Limb (tissue), 2 donors: ENCODE measurements at regions not wholly inside any gene's neighbourhood (a gene's known extent, or its start where the extent isn't known, plus 50 kb on each side); places are given as distances from the start of the nearest gene placed in this dataset.
"Not testable (repeated sequence)": the region's sequence is repeated elsewhere in the genome, so short reads cannot be mapped to it uniquely, and the experiment has no call there.

ENCODE experiments used
- DNase-seq, 2 donors: peaks; one replicate each; pipeline ENCODE4 v3.0.0-alpha.2; 2016; ENCODE audit errors: extremely low spot score in 2 of 2

GRCh38 chr17:445839-446238 lies 93.2 kb upstream of the RPH3AL start, which contains the start of gene RFLNB:
TSS of gene RFLNB (minus strand) at chr17:445939.
- not testable (repeated sequence) for DNase-seq

DNA sequence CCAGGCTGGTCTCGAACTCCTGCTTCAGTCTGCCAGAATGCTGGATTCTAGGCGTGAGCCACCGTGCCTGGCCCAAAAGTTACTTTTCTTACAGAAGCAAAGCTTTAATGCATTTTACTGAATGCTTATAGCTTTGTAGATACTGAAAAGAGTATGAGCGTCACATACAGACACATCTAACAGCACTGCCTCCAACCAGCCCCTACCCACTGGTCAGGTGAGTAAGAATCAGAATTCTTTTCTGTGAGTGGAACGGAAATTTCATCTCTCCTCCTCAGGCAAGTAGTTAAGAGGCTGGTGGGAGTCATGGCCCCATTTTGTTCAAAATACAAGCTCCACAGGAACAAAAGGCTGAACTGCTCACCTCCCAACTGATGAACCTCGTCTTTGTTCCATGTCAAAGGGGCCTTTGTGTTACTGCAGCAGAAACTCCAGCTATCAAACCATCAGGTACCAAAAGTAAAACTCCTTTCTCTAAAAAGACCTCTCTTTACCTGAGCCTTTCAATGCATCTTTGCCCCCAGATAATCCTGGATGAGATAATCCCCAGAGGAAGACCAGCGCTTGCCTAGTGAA lies 92.4 kb upstream of the RPH3AL start:
- DNase-seq = no peak

GRCh38 chr17:443109-443508 lies 90.5 kb upstream of the RPH3AL start:
- DNase-seq = no peak

- DNase-seq = no peak
Observed at GRCh38 chr17:441155-441950, 88.7 kb upstream of the RPH3AL start.

GRCh38 chr17:438191-438590 lies 85.6 kb upstream of the RPH3AL start:
- DNase-seq = no peak

DNA sequence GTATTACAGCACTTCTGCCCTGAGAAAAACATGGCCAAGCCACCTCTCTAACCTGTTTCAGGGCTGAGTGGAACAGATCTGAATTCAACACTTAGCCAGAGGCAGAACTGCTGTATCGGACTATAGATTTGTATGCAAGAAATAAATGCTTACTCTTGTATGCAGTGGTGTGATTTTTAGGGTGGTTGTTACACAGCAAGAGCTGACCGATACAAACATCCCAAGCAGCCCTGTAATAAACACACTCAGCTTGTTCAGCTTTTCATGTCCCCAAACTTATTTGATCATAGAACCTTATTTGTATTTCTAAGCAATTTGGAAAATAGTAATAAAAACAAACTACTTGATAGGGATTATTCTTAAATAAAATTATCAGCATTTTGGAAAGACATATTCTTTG lies 84.9 kb upstream of the RPH3AL start:
- no peak for DNase-seq

DNA sequence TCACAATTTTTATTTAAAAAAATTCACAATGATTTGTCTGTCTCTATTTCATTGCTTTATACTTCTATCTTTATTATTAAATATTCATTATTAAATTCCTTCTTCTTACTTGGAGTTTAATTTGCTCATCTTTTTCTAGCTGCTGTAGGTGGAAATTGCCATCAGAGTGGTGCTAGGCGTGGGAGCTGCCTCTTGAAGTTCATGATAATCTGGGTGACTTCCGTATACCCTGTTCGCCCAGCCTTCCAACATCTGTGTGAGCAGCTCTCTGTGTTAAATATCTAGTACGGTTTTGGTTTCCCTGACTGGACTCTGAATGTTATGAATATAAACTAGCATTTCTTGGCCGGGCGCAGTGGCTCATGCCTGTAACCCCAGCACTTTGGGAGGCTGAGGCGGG lies 84.0 kb upstream of the RPH3AL start:
- no peak for DNase-seq

GRCh38 chr17:432471-432870 lies 79.9 kb upstream of the RPH3AL start:
- not testable (repeated sequence) for DNase-seq

DNA sequence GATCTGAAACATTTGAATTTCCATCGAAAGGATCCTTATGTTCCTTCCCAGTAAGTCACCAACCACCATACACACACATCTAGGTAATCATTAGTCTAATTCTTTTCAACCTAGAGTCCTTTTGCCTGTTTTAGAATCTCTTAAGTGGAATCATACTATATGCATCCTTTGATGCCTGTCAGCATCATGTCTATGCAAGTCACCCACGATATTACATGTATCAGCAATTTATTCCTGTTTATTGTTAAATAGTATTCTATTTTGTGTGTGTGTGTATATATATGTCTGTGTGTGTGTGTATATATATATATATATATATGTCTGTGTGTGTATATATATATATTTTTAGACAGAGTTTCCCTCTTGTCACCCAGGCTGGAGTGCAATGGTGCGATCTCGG lies 78.9 kb upstream of the RPH3AL start:
- DNase-seq = no peak

GRCh38 chr17:429589-429988 lies 77.0 kb upstream of the RPH3AL start:
- no peak for DNase-seq

DNA sequence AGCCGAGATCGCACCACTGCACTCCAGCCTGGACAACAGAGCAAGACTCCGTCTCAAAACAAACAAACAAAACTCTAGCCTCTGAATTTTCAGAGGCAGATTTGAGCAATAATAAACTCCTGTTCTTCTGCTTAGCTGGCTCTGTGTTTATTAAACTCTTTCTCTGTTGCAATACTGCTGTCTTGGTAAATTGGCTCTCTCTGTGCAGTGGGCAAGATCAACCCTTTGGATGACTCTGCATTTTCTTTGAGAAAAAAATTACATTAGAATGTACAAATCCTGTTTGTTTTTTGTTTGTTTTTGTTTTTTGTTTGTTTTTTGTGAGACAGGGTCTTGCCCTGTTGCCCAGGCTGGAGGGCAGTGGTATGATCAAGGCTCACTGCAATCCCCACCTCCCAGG lies 75.8 kb upstream of the RPH3AL start:
- no peak for DNase-seq

DNA sequence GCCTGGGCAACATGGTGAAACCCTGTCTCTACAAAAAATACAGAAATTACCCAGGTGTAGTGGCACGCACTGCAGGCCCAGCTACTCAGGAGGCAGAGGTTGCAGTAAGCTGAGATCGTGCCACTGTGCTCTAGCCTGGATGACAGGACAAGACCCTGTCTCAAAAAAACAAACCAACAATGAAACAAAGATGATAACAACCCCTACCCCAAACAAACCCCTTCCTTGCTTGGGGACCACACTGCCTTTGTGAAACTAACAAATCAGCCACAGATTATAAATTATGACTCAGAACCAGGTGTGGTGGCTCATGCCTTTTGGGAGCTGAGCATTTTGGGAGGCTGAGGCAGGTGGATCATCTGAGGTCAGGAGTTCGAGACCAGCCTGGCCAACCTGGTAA lies 75.3 kb upstream of the RPH3AL start:
- DNase-seq = no peak

GRCh38 chr17:427327-427726 lies 74.7 kb upstream of the RPH3AL start:
- no peak for DNase-seq

- DNase-seq = no peak
Observed at GRCh38 chr17:422196-422930, 69.8 kb upstream of the RPH3AL start.

DNA sequence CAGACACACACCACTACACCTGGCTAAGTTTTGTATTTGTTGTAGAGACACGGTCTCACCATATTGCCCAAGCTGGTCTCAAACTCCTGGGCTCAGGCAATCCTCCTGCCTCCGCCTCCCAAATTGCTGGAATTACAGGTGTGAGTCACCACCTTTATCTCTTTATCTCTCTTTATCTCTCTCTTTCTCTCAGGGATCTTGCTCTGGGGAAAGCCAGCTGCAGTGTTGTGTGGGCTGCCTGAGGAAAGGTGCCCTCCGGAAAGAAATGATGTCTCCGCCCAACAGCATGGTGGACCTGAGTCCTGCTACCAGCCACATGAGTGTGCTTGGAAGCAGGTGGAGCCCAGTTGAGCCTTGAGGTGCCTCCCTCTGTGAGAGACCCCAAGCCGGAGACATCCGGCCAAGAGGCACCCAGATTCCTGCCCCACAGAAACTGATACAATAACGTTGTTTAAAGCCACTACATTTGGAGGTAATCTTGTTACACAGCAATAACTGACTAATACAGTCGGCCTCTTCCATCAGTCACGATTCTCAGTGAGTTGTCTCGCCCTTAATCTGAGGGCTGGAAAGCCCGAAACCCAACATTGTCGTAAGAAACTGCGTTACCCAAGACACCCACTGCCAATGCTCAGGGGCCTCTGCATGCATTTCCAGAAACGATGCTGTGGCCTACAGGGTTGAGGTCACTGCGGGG lies 68.0 kb upstream of the RPH3AL start:
- DNase-seq = no peak

DNA sequence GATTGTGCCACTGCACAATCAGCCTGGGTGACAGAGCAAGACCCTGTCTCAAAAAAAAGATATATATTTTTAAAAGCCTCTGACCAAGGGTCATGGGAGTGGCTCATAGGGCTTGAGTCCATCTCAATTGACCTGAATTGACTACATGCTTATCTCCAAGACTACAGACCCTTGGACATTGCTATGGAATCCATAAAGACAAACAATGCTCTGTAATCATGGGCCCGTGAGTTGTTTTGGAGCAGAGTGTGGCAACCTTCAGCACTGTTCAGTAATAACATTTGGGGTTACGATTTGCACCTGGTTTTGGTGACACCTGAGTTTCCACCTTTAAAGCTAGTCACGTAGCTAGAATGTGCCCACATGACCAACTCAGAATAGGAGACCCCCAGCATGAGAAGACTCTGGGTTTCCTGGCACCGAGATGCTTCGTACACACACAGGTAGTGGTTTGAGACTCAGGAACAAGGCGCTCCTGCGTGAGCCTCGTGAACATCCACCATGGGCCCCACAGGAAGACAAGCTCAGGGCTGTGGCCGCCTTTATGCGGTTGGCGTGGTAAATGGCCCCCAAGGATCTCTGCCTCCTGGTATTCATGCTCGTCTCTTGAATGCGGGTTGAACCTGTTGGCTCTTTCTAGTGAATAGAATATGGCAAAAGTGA lies 66.6 kb upstream of the RPH3AL start:
- no peak for DNase-seq

GRCh38 chr17:418421-418751 lies 65.8 kb upstream of the RPH3AL start:
- no peak for DNase-seq

GRCh38 chr17:417691-418420 lies 65.2 kb upstream of the RPH3AL start:
- DNase-seq = no peak

GRCh38 chr17:416293-417206 lies 63.9 kb upstream of the RPH3AL start:
- no peak for DNase-seq
